ENCODE measurements at regions not wholly inside any gene's neighbourhood (a gene's known extent, or its start where the extent isn't known, plus 50 kb on each side); places are given as distances from the start of the nearest gene placed in this dataset.

DNA sequence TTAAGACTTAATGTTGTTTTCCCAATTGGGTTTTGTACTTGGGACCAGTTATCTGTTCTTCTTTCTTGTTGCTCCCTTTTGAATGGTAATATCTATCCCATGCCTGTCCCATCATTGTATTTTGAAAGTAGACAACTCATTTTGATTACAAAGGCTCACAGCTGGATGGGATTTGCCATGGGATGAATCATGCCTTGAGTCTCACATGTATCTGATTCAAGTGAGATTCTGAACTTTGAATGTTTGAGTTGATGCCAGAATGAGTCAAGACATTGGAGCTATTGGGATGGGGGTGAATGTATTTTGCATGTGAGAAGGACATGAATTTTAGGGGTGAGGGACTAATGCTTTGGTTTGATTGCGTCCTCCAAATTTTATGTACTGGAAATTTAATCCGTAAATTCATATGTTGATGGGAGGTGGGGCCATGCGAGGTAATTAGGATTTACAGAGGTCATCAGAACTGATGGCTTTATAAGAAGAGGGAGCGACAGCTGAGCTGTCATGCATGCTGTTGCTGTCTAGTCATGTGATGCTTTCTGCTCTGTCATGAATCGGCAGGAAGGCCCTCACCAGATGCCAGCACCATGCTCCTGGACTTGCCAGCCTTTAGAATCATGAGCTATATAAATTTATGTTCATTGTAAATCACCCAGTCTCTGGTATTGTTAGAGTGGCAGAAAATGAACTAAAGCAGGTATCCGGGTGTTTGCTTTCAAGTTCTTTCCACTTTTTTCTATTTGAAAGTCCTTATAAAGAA lies 741.3 kb upstream of the RAB6C start:
- Histone ChIP-seq H3K9ac (ENCODE audit: low read depth, low read length) (no peak overlapping the region), H3K27ac (ENCODE audit: low read length) (no peak overlapping the region)

DNA sequence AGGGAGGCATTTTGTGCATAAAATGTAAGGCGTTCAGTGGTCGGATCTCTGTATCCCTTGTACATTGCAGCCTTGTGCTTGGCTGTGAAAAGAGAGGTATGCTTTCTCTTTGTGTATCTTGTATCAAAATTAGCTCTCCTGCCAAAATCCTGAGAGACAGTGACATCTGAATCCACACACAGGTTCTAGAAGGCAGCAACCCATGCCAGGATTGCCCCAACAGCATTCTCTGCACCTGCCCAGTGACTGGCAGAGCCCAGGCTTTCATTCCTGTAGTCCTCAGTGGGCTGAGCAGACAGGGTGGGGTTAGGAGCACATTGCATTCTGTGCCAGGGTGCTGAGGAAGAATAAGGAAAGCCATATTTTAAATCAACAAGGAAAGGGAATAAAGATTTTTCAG lies 740.3 kb upstream of the RAB6C start:
- Histone ChIP-seq H3K9me3 (ENCODE audit: insufficient read depth, low read depth, low read length) (no peaks in the 10 kb centered on the region), H3K36me3 (ENCODE audit: insufficient read depth, low read depth, low read length) (no peaks in the 10 kb centered on the region), H3K4me3 (ENCODE audit: low read length) (no peak overlapping the region), H3K27ac (ENCODE audit: low read length) (no peak overlapping the region), H3K27me3 (ENCODE audit: insufficient read depth, low read length) (no peaks in the 10 kb centered on the region), H3K9ac (ENCODE audit: low read depth, low read length) (no peak overlapping the region), H3K4me1 (ENCODE audit: insufficient read depth, low read length) (0 out of 2 replicates have a peak, but pooled peaks cover 3% of the 10 kb centered on the region)

More for the DNA sequence above, 741.3 kb upstream of the RAB6C start:
- H3K9me3 ChIP-seq (ENCODE audit: insufficient read depth, low read depth, low read length), result no peaks in the 10 kb centered on the region
- no peak overlapping the region for H3K4me3 ChIP-seq (ENCODE audit: low read length)
- no peaks in the 10 kb centered on the region for H3K36me3 ChIP-seq (ENCODE audit: insufficient read depth, low read depth, low read length)
- H3K27me3 ChIP-seq (ENCODE audit: insufficient read depth, low read length), result no peaks in the 10 kb centered on the region
- 0 out of 2 replicates have a peak, but pooled peaks cover 3% of the 10 kb centered on the region for H3K4me1 ChIP-seq (ENCODE audit: insufficient read depth, low read length)

DNA sequence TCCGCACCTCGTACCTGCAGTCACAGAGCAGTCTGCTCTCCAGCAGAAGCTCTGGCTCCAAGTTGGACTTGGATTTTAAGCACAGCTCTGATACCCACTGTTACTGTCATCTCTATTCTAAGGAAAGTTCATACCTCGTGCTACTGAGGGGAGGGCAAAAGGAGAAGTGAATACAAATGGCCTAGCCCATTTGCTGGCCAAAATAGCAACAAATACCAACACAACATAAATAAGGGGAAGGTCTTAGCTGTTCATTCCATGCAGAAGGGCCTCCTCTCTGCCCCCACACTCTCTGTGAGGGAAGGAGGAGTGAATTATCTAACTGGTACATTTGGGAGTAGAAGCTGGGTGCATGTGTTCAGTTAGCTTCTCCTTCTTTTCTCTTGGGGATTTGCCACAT lies 739.4 kb upstream of the RAB6C start:
- H3K9me3 ChIP-seq (ENCODE audit: insufficient read depth, low read depth, low read length), result no peaks in the 10 kb centered on the region
- no peaks in the 10 kb centered on the region for H3K27me3 ChIP-seq (ENCODE audit: insufficient read depth, low read length)
- no peaks in the 10 kb centered on the region for H3K36me3 ChIP-seq (ENCODE audit: insufficient read depth, low read depth, low read length)
- no peak overlapping the region for H3K27ac ChIP-seq (ENCODE audit: low read length)
- 0 out of 2 replicates have a peak, but pooled peaks cover 3% of the 10 kb centered on the region for H3K4me1 ChIP-seq (ENCODE audit: insufficient read depth, low read length)
- no peak overlapping the region for H3K4me3 ChIP-seq (ENCODE audit: low read length)
- H3K9ac ChIP-seq (ENCODE audit: low read depth, low read length), result no peak overlapping the region

DNA sequence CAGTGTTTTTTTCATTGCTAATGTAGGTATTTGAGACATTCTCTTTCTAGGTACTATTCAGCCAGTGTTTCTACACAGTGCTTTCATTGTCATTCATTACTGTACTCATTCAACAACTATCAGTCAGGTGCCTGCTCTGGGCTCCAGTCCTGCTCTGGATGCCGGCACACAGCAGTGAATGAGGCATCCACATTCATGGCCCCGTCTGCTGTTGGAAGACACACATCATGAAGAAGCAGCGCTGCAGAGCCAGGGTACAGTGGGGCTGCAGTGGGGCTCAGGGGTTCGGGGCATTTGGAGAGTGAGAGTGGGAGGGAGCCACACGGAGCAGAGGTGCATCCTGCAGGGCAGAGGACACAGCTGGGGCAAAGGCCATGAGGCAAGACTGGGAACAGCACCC lies 737.2 kb upstream of the RAB6C start:
- Histone ChIP-seq H3K27me3 (ENCODE audit: insufficient read depth, low read length) (no peaks in the 10 kb centered on the region), H3K9me3 (ENCODE audit: insufficient read depth, low read depth, low read length) (peaks cover 6% of the 10 kb centered on the region; the same call in 1 of the 2 replicates), H3K36me3 (ENCODE audit: insufficient read depth, low read depth, low read length) (no peaks in the 10 kb centered on the region), H3K27ac (ENCODE audit: low read length) (no peak overlapping the region), H3K4me1 (ENCODE audit: insufficient read depth, low read length) (0 out of 2 replicates have a peak, but pooled peaks cover 3% of the 10 kb centered on the region), H3K4me3 (ENCODE audit: low read length) (no peak overlapping the region), H3K9ac (ENCODE audit: low read depth, low read length) (no peak overlapping the region)

DNA sequence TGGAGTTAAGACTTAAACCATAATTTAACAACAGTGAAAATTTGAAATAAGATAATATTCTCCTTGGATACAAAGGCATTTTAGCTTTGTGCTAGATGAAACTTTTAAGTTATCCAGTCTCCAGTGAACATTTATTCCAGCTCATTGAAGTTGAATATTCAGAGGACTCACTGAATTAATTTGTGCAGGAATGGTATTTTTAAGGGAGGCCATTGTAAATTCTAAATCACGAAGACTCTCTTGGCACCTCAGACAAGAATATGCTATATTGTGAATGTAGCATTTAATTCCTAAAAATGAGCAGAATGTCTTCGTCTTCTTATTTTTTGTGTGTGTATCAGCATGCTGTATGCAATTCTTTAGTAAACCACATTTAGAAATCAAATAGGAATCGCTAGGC lies 731.7 kb upstream of the RAB6C start:
- no peak overlapping the region for H3K9ac ChIP-seq (ENCODE audit: low read depth, low read length)
- no peaks in the 10 kb centered on the region for H3K4me1 ChIP-seq (ENCODE audit: insufficient read depth, low read length)
- no peaks in the 10 kb centered on the region for H3K36me3 ChIP-seq (ENCODE audit: insufficient read depth, low read depth, low read length)
- H3K4me3 ChIP-seq (ENCODE audit: low read length), result no peak overlapping the region
- peaks cover 6% of the 10 kb centered on the region; the same call in 1 of the 2 replicates for H3K9me3 ChIP-seq (ENCODE audit: insufficient read depth, low read depth, low read length)
- no peaks in the 10 kb centered on the region for H3K27me3 ChIP-seq (ENCODE audit: insufficient read depth, low read length)
- no peak overlapping the region for H3K27ac ChIP-seq (ENCODE audit: low read length)

DNA sequence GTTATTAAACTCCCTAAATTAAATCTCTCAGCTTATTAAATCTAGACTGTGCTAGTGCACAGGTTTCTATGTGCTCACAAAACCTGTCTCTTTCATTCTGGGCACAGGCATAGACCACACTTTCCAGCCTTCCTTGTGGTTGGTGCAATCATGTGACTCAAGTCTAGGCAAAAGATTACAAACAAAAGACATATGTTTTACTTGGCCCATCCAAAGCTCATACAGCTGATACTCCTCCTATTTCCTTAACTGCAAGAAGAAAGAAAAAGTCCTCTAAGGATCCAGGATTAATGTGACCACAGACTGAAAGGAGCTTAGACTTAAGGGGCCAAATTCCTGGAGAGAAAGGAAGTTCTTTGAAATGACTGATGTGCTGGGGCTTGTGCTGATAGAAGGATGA lies 731.3 kb upstream of the RAB6C start:
- no peaks in the 10 kb centered on the region for H3K27me3 ChIP-seq (ENCODE audit: insufficient read depth, low read length)
- no peak overlapping the region for H3K4me3 ChIP-seq (ENCODE audit: low read length)
- peaks cover 6% of the 10 kb centered on the region; the same call in 1 of the 2 replicates for H3K9me3 ChIP-seq (ENCODE audit: insufficient read depth, low read depth, low read length)
- H3K36me3 ChIP-seq (ENCODE audit: insufficient read depth, low read depth, low read length), result no peaks in the 10 kb centered on the region
- no peaks in the 10 kb centered on the region for H3K4me1 ChIP-seq (ENCODE audit: insufficient read depth, low read length)
- H3K27ac ChIP-seq (ENCODE audit: low read length), result no peak overlapping the region
- no peak overlapping the region for H3K9ac ChIP-seq (ENCODE audit: low read depth, low read length)

DNA sequence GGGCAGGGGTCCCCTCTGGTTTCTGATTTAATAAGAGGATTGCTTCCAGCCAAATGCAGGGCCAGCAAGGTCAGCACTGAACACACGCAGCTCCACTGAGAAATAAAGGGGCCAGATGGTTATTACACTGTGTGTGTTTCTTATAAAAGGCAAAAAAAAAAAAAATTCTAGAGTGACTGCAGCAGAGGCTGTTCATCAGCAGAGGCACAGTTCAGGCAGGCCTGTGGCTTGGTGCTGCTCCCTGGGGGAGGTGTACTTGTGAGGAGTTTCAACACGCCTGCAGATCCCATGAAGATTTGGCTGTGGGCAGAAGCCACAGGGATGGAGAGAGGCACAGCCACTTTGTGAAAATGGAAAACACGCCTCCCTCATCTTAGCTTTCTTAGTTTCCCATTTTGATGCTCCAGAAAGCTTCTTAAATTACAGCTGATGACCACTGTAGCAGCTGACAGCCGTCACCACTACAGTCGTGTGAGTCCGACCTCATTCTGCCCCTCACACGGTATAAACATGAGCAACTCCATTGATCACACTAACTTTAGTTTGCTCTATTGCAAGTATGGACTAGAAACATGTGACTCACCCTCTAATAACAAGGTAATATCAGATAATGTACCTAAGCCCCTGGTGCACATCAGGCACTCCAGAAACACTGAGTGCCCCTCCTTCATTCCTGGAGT lies 726.5 kb upstream of the RAB6C start:
- Histone ChIP-seq H3K9ac (ENCODE audit: low read depth, low read length) (no peak overlapping the region), H3K27ac (ENCODE audit: low read length) (no peak overlapping the region), H3K4me1 (ENCODE audit: insufficient read depth, low read length) (no peaks in the 10 kb centered on the region), H3K27me3 (ENCODE audit: insufficient read depth, low read length) (no peaks in the 10 kb centered on the region), H3K4me3 (ENCODE audit: low read length) (no peak overlapping the region), H3K36me3 (ENCODE audit: insufficient read depth, low read depth, low read length) (no peaks in the 10 kb centered on the region), H3K9me3 (ENCODE audit: insufficient read depth, low read depth, low read length) (no peaks in the 10 kb centered on the region)

DNA sequence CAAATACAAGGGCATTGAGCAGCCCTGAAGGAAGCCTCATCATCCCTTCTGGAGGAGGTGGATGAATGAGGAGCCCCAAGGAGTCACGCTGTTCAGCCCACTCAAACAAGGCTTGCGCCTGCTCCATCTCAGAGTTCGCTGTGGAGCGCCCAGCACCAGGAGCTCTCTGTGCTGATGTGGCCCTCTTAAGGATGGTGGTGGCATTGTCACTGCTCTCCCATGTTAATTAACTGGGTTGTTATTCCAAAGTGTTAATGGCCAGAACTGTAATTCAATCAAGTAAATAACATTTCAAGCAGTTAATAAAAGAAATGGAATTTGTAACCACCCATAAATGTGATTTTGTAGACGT lies 726.0 kb upstream of the RAB6C start:
- H3K27ac ChIP-seq (ENCODE audit: low read length), result no peak overlapping the region
- no peak overlapping the region for H3K9ac ChIP-seq (ENCODE audit: low read depth, low read length)
- H3K9me3 ChIP-seq (ENCODE audit: insufficient read depth, low read depth, low read length), result no peaks in the 10 kb centered on the region
- no peaks in the 10 kb centered on the region for H3K4me1 ChIP-seq (ENCODE audit: insufficient read depth, low read length)
- H3K36me3 ChIP-seq (ENCODE audit: insufficient read depth, low read depth, low read length), result no peaks in the 10 kb centered on the region
- H3K27me3 ChIP-seq (ENCODE audit: insufficient read depth, low read length), result no peaks in the 10 kb centered on the region
- no peak overlapping the region for H3K4me3 ChIP-seq (ENCODE audit: low read length)

DNA sequence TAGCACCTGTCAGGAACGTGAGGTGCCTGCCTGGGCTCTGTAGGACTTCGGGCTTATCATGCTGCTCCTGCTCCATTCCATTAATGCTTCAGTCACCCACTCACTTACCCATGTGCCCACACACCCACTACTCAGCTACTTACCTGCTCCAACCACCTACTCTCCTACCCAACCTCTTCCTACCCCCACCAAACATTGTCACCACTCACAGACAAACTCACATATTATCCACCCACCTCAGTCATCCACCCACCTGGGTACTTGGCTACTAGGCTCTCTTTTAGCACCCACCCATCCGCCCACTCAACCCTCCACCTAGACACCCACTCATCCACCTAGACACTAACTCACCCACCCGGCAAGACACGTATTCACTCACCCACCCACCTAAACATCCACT lies 724.7 kb upstream of the RAB6C start:
- Histone ChIP-seq H3K9ac (ENCODE audit: low read depth, low read length) (no peak overlapping the region), H3K9me3 (ENCODE audit: insufficient read depth, low read depth, low read length) (peaks cover 9% of the 10 kb centered on the region; the same call in 1 of the 2 replicates), H3K36me3 (ENCODE audit: insufficient read depth, low read depth, low read length) (no peaks in the 10 kb centered on the region), H3K4me1 (ENCODE audit: insufficient read depth, low read length) (no peaks in the 10 kb centered on the region), H3K27ac (ENCODE audit: low read length) (no peak overlapping the region), H3K27me3 (ENCODE audit: insufficient read depth, low read length) (no peaks in the 10 kb centered on the region), H3K4me3 (ENCODE audit: low read length) (no peak overlapping the region)

DNA sequence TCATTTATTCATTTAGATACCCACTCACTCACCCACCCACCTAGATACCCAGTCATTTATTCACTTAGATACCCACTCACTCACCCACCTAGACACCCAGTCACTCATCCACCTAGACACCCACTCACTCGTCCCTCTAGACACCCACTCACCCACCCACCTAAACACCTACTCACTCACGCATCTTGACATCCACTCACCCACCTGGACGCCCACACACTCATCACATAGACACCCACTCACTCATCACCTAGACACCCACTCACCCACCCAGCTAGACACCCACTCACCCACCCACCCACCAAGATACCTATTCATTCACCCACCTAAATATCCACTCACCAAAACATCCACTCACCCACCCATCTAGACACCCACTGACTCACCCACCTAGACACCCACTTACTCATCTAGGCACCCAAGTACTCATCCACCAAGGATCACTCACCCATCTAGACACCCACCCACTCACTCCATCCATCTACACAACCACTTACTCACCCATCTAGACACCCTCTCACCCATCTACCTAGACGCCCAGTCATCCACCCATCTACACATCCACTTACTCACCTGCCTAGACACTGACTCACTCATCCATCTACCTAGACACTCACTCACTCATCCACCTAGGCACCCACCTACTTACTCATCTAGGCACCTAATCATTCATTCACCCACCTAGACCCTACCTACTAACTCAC lies 723.7 kb upstream of the RAB6C start:
- no peaks in the 10 kb centered on the region for H3K36me3 ChIP-seq (ENCODE audit: insufficient read depth, low read depth, low read length)
- no peak overlapping the region for H3K27ac ChIP-seq (ENCODE audit: low read length)
- H3K4me1 ChIP-seq (ENCODE audit: insufficient read depth, low read length), result no peaks in the 10 kb centered on the region
- no peak overlapping the region for H3K9ac ChIP-seq (ENCODE audit: low read depth, low read length)
- H3K9me3 ChIP-seq (ENCODE audit: insufficient read depth, low read depth, low read length), result peaks cover 12% of the 10 kb centered on the region; the same call in 1 of the 2 replicates
- no peaks in the 10 kb centered on the region for H3K27me3 ChIP-seq (ENCODE audit: insufficient read depth, low read length)
- H3K4me3 ChIP-seq (ENCODE audit: low read length), result no peak overlapping the region

DNA sequence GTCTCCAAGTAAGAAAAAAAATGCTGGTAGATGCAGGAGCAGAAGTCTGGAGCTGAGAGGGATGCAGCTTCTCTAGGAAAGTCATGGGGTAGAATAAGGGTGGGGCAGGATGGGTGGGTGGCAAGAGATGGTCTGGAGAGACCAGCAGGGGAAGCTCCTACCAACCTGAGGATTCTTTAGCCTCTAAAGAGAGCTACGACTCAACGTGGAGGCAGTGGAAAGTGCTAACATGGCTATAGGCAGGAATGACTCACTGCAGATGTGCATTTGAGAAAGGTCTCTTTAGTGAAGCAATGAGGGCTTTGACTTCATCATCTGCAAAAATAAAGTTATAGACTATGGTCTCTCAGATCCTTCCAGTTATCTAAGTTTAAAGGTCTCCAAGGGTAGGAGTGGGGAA lies 722.8 kb upstream of the RAB6C start:
- H3K9ac ChIP-seq (ENCODE audit: low read depth, low read length), result no peak overlapping the region
- H3K4me3 ChIP-seq (ENCODE audit: low read length), result no peak overlapping the region
- H3K27me3 ChIP-seq (ENCODE audit: insufficient read depth, low read length), result no peaks in the 10 kb centered on the region
- peaks cover 12% of the 10 kb centered on the region; the same call in 1 of the 2 replicates for H3K9me3 ChIP-seq (ENCODE audit: insufficient read depth, low read depth, low read length)
- no peak overlapping the region for H3K27ac ChIP-seq (ENCODE audit: low read length)
- no peaks in the 10 kb centered on the region for H3K4me1 ChIP-seq (ENCODE audit: insufficient read depth, low read length)
- H3K36me3 ChIP-seq (ENCODE audit: insufficient read depth, low read depth, low read length), result no peaks in the 10 kb centered on the region
